HCT116 (cell line): ENCODE measurements at regions not wholly inside any gene's neighbourhood (a gene's known extent, or its start where the extent isn't known, plus 50 kb on each side); places are given as distances from the start of the nearest gene placed in this dataset.

Experiments
- ATAC-seq: fragments of 200-7000 bp; cut with Tn5 transposase; 2 replicates; pipeline ENCODE4 v1.9.1; 2020; ENCODE audit warnings: mild to moderate bottlenecking, moderate library complexity
- BruUV-seq: library from RNA; stranded (reverse); fragments of 400-500 nt; replicated peaks from 2 replicates; lab custom pipeline; 2021; lab: Mats Ljungman, UMichigan
- CTCF ChIA-PET: fragments of 300-600 bp; sonication (Branson Sonifier 250); formaldehyde crosslinking; loops from one replicate; lab custom pipeline; 2021; ENCODE audit warnings: antibody characterized with exemption; lab: Charles Lee
- POLR2A ChIA-PET: fragments of 300-600, 350-600 bp; sonication (Branson Sonifier 250); formaldehyde crosslinking; loops from one replicate; lab custom pipeline; 2021; ENCODE audit warnings: antibody characterized with exemption; lab: Charles Lee
- RAD21 ChIA-PET, 2 experiments: fragments of 300-600 bp; sonication (Branson Sonifier 250); formaldehyde crosslinking; loops; one replicate each; lab custom pipeline; 2023; ENCODE audit warnings: low total read pairs in 2 of 2; ENCODE audit not compliant: uncharacterized antibody in 2 of 2, unreplicated experiment in 2 of 2, low non-redundant PET in 1 of 2; lab: Charles Lee
- DNase-seq: peaks from one replicate; pipeline ENCODE4 v3.0.0-alpha.2; 2010; ENCODE audit warnings: low read depth, low spot score
- H2AFZ ChIP-seq: fragments of 200-600 bp; shearing (Covaris generic), sonication (generic); 2 replicates; pipeline ENCODE4 v1.6.1; 2017; ENCODE audit warnings: low read depth, mixed run types, mixed read lengths, antibody characterized with exemption, low read length; ENCODE audit not compliant: poor library complexity, severe bottlenecking
- H3K27ac ChIP-seq: 2 replicates; pipeline ENCODE4 v1.5.1; 2012; ENCODE audit warnings: low read depth, low read length
- H3K27me3 ChIP-seq: fragments of 200-600 bp; sonication (generic); 2 replicates; pipeline ENCODE4 v1.6.1; 2016; ENCODE audit warnings: mixed run types, low read length, mixed read lengths; ENCODE audit not compliant: insufficient read depth
- H3K36me3 ChIP-seq, 2 experiments: fragments of 200-500 bp in 1 of 2; fragments of 200-600 bp in 1 of 2; sonication (Bioruptor generic) in 1 of 2; sonication (generic) in 1 of 2; 2 replicates each; pipeline versions ENCODE4 v1.5.1 to v1.6.1; 2014 to 2016; ENCODE audit warnings: low read length in 2 of 2, inconsistent platforms in 1 of 2, mixed read lengths in 1 of 2, mixed run types in 1 of 2; ENCODE audit not compliant: insufficient read depth in 2 of 2, control insufficient read depth in 1 of 2
- H3K4me1 ChIP-seq, 2 experiments: fragments of 200-600 bp in 1 of 2; sonication (generic) in 1 of 2; 2 replicates each; pipeline versions ENCODE4 v1.5.1 to v1.6.1; 2012 to 2017; ENCODE audit warnings: low read length in 2 of 2, inconsistent platforms in 1 of 2, mild to moderate bottlenecking in 1 of 2, mixed read lengths in 1 of 2, mixed run types in 1 of 2, moderate library complexity in 1 of 2; ENCODE audit not compliant: insufficient read depth in 2 of 2, control insufficient read depth in 1 of 2
- H3K4me2 ChIP-seq: fragments of 200-600 bp; sonication (generic); 2 replicates; pipeline ENCODE4 v1.6.1; 2017; ENCODE audit warnings: mixed run types, low read length, mixed read lengths
- H3K4me3 ChIP-seq, 2 experiments: fragments of 200-600 bp in 1 of 2; sonication (generic) in 1 of 2; replicated peaks in 1 of 2; 2 replicates each; pipeline ENCODE4 v1.5.1; 2011 to 2016; ENCODE audit warnings: low read length in 2 of 2, control low read depth in 1 of 2, low read depth in 1 of 2, mild to moderate bottlenecking in 1 of 2, mixed read lengths in 1 of 2, mixed run types in 1 of 2
- H3K79me2 ChIP-seq: fragments of 200-600 bp; sonication (generic); 2 replicates; pipeline ENCODE4 v1.6.1; 2017; ENCODE audit warnings: mild to moderate bottlenecking, mixed run types, low read length, moderate library complexity, mixed read lengths; ENCODE audit not compliant: insufficient read depth
- H3K9ac ChIP-seq: fragments of 200-600 bp; sonication (generic); 2 replicates; pipeline ENCODE4 v1.6.1; 2016; ENCODE audit warnings: low read length, mixed read lengths
- H3K9me2 ChIP-seq: fragments of 200-600 bp; sonication (generic), shearing (Covaris generic); 2 replicates; pipeline ENCODE4 v1.6.1; 2017; ENCODE audit warnings: mixed run types, mild to moderate bottlenecking, moderate library complexity; ENCODE audit not compliant: insufficient read depth
- H3K9me3 ChIP-seq, 2 experiments: fragments of 200-500 bp in 1 of 2; fragments of 200-600 bp in 1 of 2; sonication (Bioruptor generic) in 1 of 2; sonication (generic) in 1 of 2; 2 replicates each; pipeline ENCODE4 v1.6.1; 2014 to 2017; ENCODE audit warnings: low read length in 2 of 2, mixed read lengths in 2 of 2, inconsistent platforms in 1 of 2, low read depth in 1 of 2, mild to moderate bottlenecking in 1 of 2, mixed run types in 1 of 2, moderate library complexity in 1 of 2; ENCODE audit not compliant: control insufficient read depth in 1 of 2, insufficient read depth in 1 of 2
- H4K20me1 ChIP-seq: fragments of 200-600 bp; sonication (generic), shearing (Covaris generic); 2 replicates; pipeline ENCODE4 v1.6.1; 2017; ENCODE audit warnings: mixed run types, mild to moderate bottlenecking, moderate library complexity; ENCODE audit not compliant: insufficient read depth
- EZH2phosphoT487 ChIP-seq: fragments of 200-600 bp; IDR thresholded peaks from 2 replicates; pipeline ENCODE4 v1.6.1; 2018; ENCODE audit warnings: antibody characterized with exemption, borderline replicate concordance
- FOSL1 ChIP-seq: IDR thresholded peaks from 2 replicates; pipeline ENCODE4 v1.6.1; 2012; ENCODE audit warnings: low read depth
- MAX ChIP-seq: IDR thresholded peaks from 2 replicates; pipeline ENCODE4 v1.6.1; 2012
- SIN3A ChIP-seq: IDR thresholded peaks from 2 replicates; pipeline ENCODE4 v1.6.1; 2012; ENCODE audit warnings: low read depth
- TCF7L2 ChIP-seq: IDR thresholded peaks from 2 replicates; pipeline ENCODE4 v1.7.0; 2011; ENCODE audit warnings: borderline replicate concordance, inconsistent platforms; ENCODE audit not compliant: insufficient read depth, insufficient read length; ENCODE audit errors: extremely low read depth
- intact Hi-C: fragments of 100-400 bp; cut with micrococcal nuclease; formaldehyde crosslinking; loops from 2 replicates; pipeline ENCODE4 v1.10.0; 2022
- TF ChIP-seq, protein P1 (sequence below), 3 experiments: fragments of 200-600 bp in 1 of 3; sonication (generic) in 1 of 3; IDR thresholded peaks in 2 of 3; conservative IDR thresholded peaks in 1 of 3; 2 replicates each; pipeline ENCODE4 v1.5.1; 2012 to 2017; ENCODE audit warnings: low read depth in 2 of 3, low read length in 2 of 3, antibody characterized with exemption in 1 of 3, borderline replicate concordance in 1 of 3, control low read depth in 1 of 3, mild to moderate bottlenecking in 1 of 3, mixed read lengths in 1 of 3, mixed run types in 1 of 3, moderate library complexity in 1 of 3; ENCODE audit not compliant: insufficient read depth in 1 of 3

DNA sequence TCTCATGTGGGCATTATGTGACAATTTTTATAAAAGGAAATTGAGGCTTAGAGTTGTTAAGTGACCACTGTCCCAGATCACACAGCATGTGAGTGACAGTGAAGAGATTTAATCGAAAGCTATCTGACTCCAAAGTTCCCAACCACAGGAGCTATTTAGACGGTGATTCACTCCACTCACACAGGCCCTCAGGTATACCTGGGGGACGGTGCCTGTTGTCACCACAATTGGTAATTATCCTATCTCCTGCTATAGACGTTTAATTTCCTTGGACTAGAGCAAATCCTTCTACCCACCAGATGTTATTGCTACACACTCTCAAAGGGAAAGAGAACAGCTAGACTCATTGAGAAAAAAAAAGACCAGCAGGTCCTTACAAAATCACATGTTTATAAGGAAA is 145.5 kb downstream of the KLF6 start:
- TF ChIP-seq SIN3A (no peak), FOSL1 (no peak), MAX (no peak), EZH2phosphoT487 (no peak), TCF7L2 (no peak)
- TF ChIP-seq, protein P1, sequence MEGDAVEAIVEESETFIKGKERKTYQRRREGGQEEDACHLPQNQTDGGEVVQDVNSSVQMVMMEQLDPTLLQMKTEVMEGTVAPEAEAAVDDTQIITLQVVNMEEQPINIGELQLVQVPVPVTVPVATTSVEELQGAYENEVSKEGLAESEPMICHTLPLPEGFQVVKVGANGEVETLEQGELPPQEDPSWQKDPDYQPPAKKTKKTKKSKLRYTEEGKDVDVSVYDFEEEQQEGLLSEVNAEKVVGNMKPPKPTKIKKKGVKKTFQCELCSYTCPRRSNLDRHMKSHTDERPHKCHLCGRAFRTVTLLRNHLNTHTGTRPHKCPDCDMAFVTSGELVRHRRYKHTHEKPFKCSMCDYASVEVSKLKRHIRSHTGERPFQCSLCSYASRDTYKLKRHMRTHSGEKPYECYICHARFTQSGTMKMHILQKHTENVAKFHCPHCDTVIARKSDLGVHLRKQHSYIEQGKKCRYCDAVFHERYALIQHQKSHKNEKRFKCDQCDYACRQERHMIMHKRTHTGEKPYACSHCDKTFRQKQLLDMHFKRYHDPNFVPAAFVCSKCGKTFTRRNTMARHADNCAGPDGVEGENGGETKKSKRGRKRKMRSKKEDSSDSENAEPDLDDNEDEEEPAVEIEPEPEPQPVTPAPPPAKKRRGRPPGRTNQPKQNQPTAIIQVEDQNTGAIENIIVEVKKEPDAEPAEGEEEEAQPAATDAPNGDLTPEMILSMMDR (IDR thresholded peaks at IDR 0.05 in 2 of 3, conservative IDR thresholded peaks at IDR 0.05 in 1 of 3; ENCODE audit: borderline replicate concordance in 1 of 3, insufficient read depth in 1 of 3, low read depth in 2 of 3, low read length in 2 of 3) = no peak

More for the DNA sequence above, 145.5 kb downstream of the KLF6 start:
- DNase-seq (no peak), ATAC-seq (no peak)
- no peaks in the 10 kb centered on the region for H3K9me2 ChIP-seq
- ChIA-PET CTCF (no interaction called here), POLR2A (no interaction called here), RAD21 (no interaction called here)
- no peak overlapping the region for H3K9ac ChIP-seq
- H3K9me3 ChIP-seq = no peaks in the 10 kb centered on the region
- H3K36me3 ChIP-seq = no peaks in the 10 kb centered on the region
- H3K27ac ChIP-seq = no peak overlapping the region
- intact Hi-C loops = no loop called here
- H4K20me1 ChIP-seq = no peaks in the 10 kb centered on the region
- H2AFZ ChIP-seq = no peak overlapping the region
- no TSS peak for BruUV-seq
- H3K4me3 ChIP-seq = no peak overlapping the region
- H3K4me1 ChIP-seq = peaks cover 0 to 21% of the 10 kb centered on the region in 2 experiments; a peak in 3 of 4 replicates
- H3K79me2 ChIP-seq = no peaks in the 10 kb centered on the region
- H3K27me3 ChIP-seq = no peaks in the 10 kb centered on the region
- no peak overlapping the region for H3K4me2 ChIP-seq
